ENCODE measurements at regions not wholly inside any gene's neighbourhood (a gene's known extent, or its start where the extent isn't known, plus 50 kb on each side); places are given as distances from the start of the nearest gene placed in this dataset.

- Histone ChIP-seq H3K36me3 (no peaks in the 10 kb centered on the region), H3K4me3 (no peak overlapping the region), H3K27ac (no peak overlapping the region), H3K27me3 (ENCODE audit: low read depth) (no peaks in the 10 kb centered on the region), H3K9me3 (peaks cover 7% of the 10 kb centered on the region), H3K4me1 (no peaks in the 10 kb centered on the region)
- DNase-seq (no peak), ATAC-seq (no peak)
- intact Hi-C loops (cut with DNase I), result no loop called here
- TF ChIP-seq CTCF (IDR thresholded peaks at IDR 0.05), result no peak
These were observed 98.3 kb downstream of the SOX4 start for GRCh38 chr6:21691685-21692346.

- no peak for DNase-seq
These were observed 99.2 kb downstream of the SOX4 start for GRCh38 chr6:21692721-21693120.

DNA sequence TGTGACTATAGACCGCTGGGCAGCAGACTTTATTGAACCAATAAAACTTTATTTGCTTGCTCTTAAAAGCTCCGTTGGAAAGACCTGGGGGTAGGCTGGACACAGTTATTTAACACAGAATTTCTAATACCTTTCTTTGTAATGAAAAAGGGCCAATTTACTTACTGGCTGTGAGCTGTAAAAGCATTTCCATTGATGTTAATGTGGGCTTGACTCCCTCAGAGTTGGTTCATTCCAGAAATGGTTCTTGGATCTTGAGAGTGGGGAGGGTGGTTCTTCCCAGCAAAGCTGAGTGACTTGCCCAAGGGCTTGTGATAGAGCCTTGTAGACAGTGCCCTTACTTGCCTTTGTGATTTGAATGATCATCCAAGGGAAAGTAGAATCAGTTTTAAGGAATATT, 100.6 kb downstream of the SOX4 start:
- Histone ChIP-seq H3K4me3 (no peak overlapping the region), H3K36me3 (no peaks in the 10 kb centered on the region), H3K9me3 (no peaks in the 10 kb centered on the region), H3K27me3 (ENCODE audit: low read depth) (no peaks in the 10 kb centered on the region), H3K27ac (no peak overlapping the region), H3K4me1 (no peaks in the 10 kb centered on the region)
- TF ChIP-seq CTCF (IDR thresholded peaks at IDR 0.05), result no peak
- DNase-seq (no peak), ATAC-seq (no peak)
- intact Hi-C loops (cut with DNase I), result no loop called here

More at GRCh38 chr6:21692721-21693120, 99.2 kb downstream of the SOX4 start:
- H3K4me3 ChIP-seq, result no peak overlapping the region
- no peak overlapping the region for H3K27ac ChIP-seq
- peaks cover 6% of the 10 kb centered on the region for H3K9me3 ChIP-seq
- intact Hi-C loops (cut with DNase I), result no loop called here
- H3K36me3 ChIP-seq, result no peaks in the 10 kb centered on the region
- H3K27me3 ChIP-seq (ENCODE audit: low read depth), result no peaks in the 10 kb centered on the region
- no peak for ATAC-seq
- no peak for TF ChIP-seq CTCF (IDR thresholded peaks at IDR 0.05)
- H3K4me1 ChIP-seq, result no peaks in the 10 kb centered on the region

GRCh38 chr6:21707524-21708319, 114.2 kb downstream of the SOX4 start:
- H3K4me1 ChIP-seq, result no peaks in the 10 kb centered on the region
- H3K4me3 ChIP-seq, result no peak overlapping the region
- no peaks in the 10 kb centered on the region for H3K9me3 ChIP-seq
- H3K36me3 ChIP-seq, result no peaks in the 10 kb centered on the region
- no peak for DNase-seq
- no peak for ATAC-seq
- H3K27ac ChIP-seq, result no peak overlapping the region
- intact Hi-C loops (cut with DNase I), result no loop called here
- H3K27me3 ChIP-seq (ENCODE audit: low read depth), result no peaks in the 10 kb centered on the region
- no peak for TF ChIP-seq CTCF (IDR thresholded peaks at IDR 0.05)

- ATAC-seq (no peak), DNase-seq (no peak)
- Histone ChIP-seq H3K27ac (no peak overlapping the region), H3K36me3 (no peaks in the 10 kb centered on the region), H3K9me3 (no peaks in the 10 kb centered on the region), H3K4me1 (no peaks in the 10 kb centered on the region), H3K4me3 (no peak overlapping the region), H3K27me3 (ENCODE audit: low read depth) (no peaks in the 10 kb centered on the region)
- intact Hi-C loops (cut with DNase I), result no loop called here
- no peak for TF ChIP-seq CTCF (IDR thresholded peaks at IDR 0.05)
These were observed 114.7 kb downstream of the SOX4 start for GRCh38 chr6:21708320-21708580.

Data from lower lobe of right lung (tissue), 2 donors.